CD4-positive, alpha-beta T cell treated with Interleukin-4 for 1 hour (primary cell): ENCODE measurements at regions not wholly inside any gene's neighbourhood (a gene's known extent, or its start where the extent isn't known, plus 50 kb on each side); places are given as distances from the start of the nearest gene placed in this dataset.

Source experiments
- DNase-seq, 2 donors: peaks; one replicate each; pipeline ENCODE4 v3.0.0-alpha.2; 2020 to 2022

DNA sequence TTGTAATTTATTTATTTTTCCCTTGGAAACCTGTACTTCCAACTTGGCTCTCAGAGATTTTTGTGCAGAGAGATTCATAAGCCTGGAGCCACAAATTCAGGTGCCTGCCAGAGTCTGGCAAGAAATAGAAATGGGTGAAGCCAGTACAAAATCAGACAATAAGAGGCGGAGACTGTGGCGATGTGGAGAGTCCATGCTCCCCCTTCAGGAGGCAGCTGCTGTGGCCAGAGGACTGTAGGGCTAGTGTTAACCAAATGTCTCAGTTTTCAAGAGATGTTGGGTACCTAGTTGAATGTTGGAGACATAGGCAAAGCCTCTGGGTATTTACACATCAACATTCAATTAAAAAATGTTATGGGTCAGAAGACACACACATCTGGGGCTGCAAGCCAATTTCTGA is 208.6 kb downstream of the PSAT1 start:
- DNase-seq, result no peak

DNA sequence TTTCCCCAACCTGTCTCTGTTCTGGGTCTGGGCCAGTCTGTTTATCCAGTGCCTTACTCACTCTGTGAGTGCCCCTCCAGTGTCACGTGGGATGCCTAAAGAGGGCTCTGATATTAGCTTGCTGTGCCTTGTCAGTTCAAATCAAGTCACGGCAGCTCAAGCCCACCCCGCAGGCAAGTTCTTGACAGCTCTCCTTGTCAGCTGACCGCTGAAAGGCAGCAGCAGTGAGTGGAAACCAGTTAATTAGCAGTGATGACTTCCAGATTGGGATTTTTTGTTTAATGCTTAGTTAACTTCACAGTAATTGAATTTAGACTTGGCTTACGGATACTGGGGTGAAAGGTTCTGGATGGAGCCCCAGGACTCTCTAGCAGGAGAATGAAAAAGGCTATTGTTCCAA is 210.1 kb downstream of the PSAT1 start:
- DNase-seq, result no peak

DNA sequence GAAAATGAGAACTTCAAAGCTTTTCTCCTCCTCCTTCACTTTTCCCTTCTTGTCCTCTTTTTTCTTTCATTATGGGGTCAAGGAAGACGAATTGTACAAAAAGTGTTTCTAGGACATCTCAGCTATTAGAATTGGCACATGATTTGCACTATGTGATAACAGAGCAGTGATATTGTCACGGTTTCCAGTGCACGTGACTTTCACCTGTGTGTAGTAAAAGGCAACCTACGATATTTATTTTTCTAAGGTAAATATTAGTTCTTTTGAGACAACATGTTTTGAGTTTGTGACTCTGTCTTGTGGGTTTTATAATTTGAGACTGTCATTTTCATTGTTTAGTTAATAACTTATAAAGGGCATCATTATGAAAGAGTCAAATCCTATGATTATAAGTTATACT is 213.1 kb downstream of the PSAT1 start:
- DNase-seq, result no peak

DNA sequence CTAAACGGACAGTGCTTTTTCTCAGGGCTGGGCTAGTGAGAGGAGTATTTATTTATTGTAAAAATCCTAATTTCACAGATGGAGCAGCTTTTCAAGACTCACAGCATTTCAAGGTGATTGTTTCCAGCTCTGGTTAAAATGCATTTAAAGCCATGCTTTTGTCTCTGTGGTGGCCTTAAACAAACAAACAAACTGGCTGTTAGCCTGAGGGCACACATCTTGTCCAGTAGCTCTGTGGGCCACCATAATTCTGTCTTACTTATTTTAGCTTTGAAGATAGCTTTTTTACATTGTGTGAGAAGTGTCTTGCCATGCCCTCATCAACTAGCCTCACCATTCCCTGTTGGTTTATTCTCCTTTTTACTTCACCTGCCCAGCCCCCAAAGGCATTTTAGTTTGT is 218.2 kb downstream of the PSAT1 start:
- no peak for DNase-seq

DNA sequence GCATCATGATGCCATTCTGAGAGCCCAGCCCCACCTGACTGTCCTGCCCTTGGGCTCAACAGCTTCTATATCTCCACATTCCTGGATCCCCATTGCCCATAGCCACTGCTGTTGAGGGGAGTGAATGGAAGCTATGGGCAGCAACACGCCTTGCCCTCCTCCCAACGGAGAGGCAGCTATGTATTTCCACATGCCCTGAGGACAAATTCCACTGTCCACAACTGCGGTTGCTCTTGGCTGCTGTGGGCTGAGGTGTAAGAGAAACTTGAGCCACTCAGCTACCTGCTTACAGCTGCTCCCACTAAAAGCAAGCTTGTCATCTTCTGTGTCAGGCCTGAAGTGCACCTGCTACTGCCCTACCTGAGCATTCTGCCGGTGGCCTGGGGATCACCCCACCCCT is 222.9 kb downstream of the PSAT1 start:
- no peak for DNase-seq

DNA sequence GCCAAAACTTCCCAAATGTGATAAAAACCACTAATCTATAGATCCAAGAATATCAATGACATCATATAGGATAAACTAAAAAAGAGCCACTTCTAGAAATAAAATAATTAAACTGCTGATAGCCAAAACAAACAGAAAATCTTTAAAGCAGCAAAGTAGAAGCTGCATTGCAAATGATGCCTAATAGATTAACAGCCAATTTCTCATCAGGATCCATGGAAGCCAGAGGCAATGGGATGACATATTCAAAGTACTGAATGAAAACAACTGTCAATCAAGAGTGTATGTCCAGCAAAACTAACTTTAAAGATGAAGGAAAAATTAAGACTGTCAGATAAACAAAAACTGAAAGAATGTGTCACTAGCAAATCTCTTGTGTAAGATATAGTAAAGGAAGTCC is 224.8 kb downstream of the PSAT1 start:
- no peak for DNase-seq

DNA sequence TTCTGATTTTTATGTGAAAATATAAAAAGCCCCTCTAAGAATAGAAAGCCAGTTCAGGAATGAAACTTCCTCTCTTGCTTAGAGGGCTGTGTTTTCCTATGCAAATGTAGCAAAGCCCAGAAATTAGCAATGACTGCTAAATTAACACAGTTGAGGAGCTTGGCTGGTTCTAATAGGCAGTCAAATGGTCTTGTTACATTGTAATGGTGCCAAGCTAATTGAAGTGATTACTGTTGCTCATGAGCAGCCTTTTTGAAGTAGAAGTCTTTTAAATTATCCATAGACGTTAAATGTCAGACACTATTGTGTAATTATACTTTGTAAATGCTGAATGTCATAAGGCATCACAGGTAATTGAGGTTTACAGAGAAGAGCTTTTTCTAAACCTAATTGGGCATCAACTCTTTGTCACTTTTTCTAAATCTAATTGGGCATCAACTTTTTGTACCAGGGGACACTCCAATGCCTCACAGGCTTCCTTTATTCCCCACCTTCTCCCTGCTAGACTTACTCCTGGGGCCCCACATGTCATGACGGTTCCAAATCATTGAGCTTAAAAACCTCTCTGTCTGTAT is 229.1 kb downstream of the PSAT1 start:
- DNase-seq, result no peak

DNA sequence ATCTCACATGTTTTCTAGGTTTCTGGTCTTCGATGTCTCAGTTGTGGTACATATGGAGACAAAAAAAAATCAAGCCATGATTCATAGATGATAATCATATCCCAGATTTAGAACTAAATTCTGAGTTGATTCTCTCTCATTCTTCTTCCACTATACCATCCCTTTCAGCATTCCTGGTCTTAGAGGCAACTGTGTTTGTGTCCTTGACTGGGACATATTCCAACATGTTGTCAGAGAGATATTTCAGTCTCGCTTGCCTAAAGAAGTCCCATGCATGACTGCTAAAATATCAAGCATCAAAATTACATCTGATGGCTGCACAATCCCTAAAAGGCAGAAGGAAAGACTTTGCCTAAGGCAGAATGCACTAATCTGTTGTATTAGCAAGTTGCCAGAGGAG is 236.6 kb downstream of the PSAT1 start:
- no peak for DNase-seq

DNA sequence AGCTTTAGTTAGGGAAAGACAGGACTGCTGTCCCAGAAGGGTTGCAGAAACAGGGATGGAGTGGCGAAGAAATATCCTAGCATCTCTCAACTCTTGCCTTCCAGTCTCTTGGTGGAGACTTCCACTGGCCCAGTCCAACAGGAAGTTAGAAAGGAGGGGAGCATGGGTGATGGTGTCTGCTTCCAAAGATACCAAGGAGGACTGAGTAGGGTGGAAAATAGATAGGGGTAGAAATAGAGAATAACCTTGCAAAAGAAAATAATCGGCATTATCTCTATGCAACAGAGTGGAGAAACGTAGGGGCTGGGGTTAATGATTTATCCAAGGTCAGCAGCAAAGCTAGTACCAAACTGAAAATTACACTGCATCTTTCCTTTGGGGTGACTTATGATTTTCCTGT is 242.3 kb downstream of the PSAT1 start:
- DNase-seq, result no peak

DNA sequence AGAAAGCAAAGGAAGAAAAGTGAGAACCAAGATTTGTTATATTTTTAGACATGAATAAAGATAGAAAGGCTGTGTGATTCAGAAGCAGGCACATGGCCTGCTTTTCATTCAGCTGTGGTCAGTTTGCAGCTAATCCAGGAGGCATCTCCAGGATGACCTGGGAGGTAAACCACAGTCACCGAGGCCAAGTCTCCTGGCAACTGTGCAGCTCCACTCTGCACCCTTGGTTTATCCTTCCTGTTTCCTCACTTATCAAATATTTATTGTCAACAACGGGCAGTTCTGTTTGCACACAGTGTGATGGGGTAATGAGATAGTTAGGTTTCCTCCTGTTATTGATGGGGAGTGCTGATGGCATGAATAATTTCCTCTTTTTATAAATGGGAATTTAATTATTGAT is 243.0 kb downstream of the PSAT1 start:
- DNase-seq, result no peak

DNA sequence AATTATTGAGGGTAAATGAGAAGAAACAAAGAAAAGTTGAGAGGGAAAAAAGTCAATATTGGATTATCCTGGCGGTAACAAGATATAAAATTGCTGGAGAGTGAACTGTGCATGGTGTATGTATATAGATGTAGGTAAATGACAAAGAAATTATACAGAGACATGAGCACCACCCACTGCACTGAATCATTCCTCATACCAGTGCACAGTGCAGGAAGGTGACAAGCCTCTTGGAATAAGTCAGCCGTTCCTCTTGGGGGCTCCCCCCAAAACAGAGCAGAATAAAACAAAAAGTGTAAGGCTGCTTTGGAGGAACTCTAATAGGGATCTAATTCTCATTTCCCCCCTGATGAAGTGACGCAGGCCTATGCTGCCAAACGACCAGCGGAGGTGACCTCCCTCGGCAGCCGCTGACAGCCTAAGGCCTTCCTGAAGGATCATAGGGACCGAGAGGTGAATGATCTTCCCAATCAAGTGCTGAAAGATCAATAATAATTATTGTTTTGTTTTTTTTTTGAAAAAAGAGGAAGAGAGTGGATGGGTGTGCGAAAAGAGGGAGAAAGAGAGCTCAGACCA is 245.0 kb downstream of the PSAT1 start:
- no peak for DNase-seq

DNA sequence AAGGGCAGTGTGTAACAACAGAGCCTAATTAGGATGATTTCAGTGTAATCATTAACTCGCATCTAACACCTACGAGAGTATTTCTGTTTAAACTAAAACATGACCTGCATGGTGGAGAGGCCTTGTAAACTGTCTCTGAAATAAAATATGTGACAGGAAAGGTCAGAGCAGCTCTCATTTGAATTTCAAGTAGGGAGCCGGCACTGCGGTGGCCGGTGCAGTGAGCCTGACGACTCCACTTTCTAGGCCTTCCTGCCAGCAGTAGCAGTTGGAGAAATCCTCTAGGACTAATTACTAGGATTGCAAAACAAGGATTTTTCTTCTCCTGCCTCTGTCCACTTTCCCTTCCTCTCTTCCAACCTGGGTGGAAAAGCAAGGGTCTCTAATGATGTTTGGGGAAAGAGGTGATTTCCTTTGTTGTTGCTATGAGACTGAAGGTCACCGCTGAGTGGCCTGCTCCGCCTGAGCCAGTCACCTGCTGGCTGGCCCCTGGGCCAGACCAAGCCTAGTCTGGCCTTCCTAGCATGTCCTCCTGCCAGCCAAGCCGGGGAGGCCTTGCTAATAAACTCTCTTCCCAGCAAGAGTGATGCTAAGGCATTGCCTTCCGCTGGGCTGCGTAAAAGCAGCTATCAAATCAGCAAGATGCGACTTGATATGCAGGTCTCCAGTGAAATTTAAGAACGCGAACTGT is 245.7 kb downstream of the PSAT1 start:
- DNase-seq, result no peak

DNA sequence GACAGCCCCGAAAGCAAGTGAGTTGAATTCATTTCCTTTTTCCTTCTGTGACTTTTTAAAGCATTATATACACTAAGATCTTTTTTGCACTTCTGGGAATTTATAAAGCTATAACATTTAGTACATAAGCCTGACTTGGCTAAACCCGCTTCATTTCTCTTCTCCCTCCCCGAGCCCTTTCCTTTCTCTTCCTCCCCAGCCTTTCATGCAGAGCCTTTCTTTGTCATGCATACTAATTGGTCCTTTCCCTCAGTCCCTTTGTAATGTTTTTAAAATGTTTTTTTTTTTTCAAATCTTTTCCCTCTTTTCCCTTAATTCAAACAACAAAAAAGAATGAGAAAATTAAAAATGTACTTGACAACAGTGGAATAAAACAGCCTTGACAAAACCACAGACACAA is 246.4 kb downstream of the PSAT1 start:
- DNase-seq, result no peak

DNA sequence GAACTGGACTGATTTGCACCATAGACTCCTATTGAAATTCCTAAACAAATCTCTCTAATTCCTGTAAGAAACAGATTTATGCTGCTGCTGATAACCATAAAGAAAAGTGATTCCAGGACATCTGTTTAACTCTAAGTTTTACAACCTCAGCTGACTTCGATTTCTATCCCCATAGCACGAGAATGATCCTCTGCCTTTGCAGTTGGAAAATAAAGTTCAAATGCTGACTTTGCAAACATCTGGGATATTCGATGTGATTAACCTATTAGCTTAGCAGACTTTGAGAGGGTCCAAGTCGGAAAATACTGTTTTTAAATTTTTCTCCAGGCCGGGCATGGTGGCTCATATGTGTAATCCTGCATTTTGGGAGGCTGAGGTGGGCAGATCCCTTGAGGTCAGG is 247.3 kb downstream of the PSAT1 start:
- no peak for DNase-seq

DNA sequence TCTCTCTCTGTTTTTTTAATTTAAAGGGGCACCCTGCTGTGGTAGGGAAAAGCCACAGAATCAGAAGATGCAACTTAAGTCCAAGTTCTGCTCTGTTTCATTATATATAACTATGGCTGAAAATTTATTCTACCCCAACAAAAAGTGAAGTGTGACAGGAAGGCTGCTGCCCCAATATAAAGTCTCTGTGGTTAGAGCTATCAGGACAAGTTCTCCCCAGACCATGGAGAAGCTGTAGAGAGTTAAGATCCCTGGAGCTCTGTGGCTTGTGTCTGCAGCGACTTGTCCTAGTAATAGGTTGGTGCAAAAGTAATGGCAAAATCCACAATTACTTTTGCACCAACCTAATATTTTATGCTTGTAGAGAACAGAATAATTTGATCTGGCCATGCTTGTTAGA is 250.9 kb downstream of the PSAT1 start:
- DNase-seq, result no peak

DNA sequence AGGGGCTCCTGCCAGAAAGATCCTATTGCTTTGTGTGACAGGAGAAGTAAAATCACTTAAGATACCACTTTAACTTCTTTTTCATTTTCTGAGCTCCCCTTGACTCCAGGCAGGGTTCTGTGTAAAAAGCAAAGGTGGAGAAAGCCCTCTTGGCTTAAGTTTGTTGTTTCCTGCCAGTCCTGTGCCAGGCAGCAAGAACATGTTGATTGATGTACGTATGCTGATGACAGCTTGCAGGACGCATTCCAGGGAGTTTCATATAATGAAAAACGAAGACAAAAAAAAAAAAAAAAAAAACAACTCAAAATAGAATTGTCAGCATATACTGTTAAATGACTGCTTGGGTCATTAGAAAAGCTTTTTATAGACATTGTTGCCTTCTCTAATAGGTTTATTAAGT is 251.7 kb downstream of the PSAT1 start:
- DNase-seq, result no peak

DNA sequence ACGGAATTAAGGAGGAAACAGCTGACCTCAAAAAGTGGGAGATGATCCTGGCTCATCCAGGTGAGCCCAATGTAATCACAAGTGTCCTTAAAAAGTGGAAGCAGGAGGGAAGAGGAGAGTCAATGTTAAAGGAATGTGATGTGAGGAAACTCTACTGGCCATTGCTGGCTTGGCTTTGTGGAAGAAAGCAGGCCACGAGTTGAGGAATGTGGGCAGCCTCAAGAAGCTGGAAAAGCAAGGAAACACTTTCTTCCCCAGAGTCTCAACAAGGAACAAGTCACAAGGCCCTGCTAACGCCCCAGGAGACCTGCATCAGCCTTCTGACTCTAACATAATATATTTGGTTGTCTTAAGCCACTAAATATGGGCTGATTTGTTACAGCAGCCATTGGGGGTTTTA is 252.8 kb downstream of the PSAT1 start:
- no peak for DNase-seq

DNA sequence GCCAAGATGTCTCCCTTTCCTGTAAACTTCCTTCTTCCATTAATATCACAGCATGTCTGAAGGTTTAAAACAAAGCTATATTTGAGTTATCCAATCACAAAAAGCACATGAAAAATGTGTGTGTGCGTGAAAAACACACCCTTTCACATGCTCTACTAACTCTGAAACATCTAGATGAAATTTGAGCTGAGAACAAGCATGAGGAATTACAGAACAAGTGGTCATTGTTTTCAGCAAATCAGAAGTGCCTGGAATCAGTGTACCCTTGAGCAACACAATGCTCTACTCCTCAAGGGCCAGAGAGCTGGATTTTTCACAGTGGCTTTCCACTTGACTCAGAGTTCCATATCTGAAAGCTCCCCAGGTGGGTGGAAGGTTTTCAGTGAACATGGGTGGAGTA is 255.9 kb downstream of the PSAT1 start:
- DNase-seq, result no peak

DNA sequence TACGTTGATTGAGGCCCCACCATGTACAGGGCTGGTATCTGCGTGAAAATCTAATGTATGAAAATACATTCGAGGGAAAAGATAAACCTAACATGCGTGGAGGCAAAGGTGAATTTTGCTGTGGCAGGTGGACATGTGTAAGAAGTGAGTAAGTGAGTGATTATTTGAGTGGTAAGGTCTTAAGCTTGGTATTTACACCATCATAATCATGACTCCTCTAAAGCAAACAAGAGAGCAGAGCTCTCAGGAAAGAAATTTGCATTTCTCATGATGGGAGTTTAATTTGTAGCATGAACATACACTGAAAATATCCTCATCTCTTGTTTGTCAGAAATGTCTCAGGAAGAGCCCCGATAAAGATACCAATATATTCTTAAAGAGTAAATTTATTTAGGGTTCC is 260.6 kb downstream of the PSAT1 start:
- no peak for DNase-seq

DNA sequence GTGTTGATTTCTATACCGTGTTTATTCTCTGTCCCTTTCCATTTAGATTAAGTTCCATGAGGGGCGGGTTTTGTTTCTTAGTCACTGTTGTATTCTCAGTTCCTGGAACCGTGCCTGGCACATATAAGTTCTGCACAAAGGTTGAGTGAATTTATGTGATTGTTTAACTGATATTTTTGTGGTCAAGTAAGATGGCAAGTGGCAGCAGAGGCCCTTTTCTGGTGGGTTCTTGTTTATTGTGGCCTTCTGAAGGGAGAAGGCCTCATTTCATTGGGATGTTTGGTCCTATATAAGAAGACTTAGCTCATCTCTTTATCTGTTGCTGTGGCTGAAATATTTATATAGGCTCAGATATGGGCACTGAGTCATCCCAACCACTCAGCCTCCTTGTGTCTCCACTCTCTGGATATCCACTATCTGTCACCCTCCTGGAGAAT is 262.5 kb downstream of the PSAT1 start:
- no peak for DNase-seq

DNA sequence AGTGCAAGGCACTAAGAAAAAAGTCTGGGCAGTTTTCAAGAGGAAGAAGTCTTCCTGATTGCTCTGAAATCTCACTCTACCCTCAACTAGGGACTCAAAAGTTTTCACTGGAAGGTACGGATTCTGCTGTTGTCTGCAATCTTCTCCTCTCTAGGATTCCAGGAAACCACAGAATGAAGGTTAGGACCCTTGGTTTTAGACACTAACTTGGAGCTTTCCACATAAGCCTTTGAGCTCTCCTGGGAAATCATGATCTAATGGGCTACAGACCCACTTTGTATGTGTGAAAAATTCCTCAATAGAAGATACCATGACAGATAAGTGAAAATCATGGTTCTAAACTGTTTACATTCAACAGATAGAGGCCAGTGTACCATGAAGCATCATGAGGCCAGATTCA is 265.1 kb downstream of the PSAT1 start:
- DNase-seq, result no peak

DNA sequence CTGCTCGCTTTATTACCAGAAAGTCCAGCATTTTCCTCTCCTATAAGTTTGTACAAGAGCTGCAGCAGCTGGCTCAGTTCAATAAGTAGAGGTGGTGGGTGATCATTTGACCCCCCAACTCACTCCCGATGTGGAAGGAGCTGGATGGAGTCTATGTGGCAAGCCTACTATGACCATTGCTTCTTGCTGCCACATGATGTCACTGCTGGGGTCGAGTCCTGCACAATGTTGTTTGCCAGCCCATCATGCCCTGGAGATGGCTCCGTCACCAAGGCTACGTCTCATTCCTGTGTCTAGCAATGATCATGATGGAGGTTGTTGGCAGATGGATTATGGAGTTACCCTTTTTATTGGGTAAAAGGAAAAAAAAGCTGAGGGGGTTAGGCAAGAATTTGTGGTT is 266.3 kb downstream of the PSAT1 start:
- no peak for DNase-seq

DNA sequence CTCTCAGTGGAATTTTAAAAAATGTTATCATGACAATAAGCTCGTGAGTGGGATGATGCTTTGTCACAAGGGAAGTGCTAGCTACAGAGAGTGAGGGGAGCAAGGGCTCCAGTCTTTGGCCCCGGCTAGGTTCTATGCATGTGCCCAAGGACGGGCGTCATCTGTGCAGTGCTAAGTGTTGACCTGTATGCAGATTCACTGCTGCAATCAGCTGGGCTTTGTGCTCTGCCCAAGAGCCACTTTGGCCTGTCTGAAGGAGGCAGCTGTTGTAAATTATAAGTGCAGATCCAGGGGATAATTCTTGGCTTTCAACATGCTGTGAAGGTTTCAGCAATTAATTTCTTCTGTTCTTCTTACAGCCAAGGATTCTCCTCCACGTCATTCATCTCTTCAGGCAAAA is 268.6 kb downstream of the PSAT1 start:
- no peak for DNase-seq

DNA sequence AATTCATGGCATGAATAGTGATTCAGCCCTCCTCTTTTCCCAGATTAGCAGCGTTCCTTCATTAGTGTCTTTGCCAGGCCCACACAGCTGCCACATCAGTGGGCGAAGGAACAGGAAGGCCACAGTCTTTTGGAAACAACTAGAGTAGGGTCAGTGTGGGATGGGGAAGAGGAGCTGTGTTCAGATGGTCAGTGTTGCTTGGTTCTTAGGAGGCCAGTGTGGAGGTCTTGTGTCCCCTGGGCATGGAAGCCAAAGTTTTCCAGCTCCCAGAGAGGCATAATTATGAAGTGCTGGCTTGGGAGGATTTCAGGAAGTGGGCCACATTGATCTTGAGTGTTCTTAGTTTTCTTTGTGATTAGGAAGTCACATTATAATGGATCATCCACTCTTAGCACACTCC is 269.6 kb downstream of the PSAT1 start:
- no peak for DNase-seq
